A549 (cell line): ENCODE measurements at regions not wholly inside any gene's neighbourhood (a gene's known extent, or its start where the extent isn't known, plus 50 kb on each side); places are given as distances from the start of the nearest gene placed in this dataset.

ENCODE experiments used
- RFX5 ChIP-seq: fragments of 450-650 bp; IDR thresholded peaks from 2 replicates; pipeline ENCODE4 v1.7.1; 2014; ENCODE audit warnings: antibody characterized with exemption, mild to moderate bottlenecking, moderate library complexity
- ZC3H11A ChIP-seq: fragments of 450-650 bp; IDR thresholded peaks from 2 replicates; pipeline ENCODE4 v1.6.1; 2014; ENCODE audit warnings: antibody characterized with exemption, mild to moderate bottlenecking

DNA sequence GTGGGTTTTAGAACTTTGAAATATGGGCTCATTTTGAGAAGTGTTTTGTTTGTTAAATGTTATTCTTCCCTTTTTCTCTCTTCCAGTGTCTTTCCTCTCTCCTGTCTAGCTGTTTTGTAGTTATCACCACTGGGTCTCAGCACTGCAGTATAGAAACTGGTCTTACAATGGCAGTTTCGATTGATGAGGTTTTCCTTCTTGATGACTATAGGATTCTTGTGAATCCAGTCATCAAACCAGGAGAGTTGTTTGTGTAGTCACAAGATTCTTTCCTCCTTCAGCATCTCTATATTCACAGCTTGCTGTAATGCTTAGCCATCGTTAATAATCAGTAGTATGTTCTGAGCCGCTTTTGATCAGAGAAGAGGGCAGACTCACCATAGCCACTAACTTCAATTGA lies 172.3 kb downstream of the OGFRL1 start:
- TF ChIP-seq ZC3H11A, result no peak
- TF ChIP-seq RFX5, result no peak
